Caco-2 (cell line): ENCODE measurements at regions not wholly inside any gene's neighbourhood (a gene's known extent, or its start where the extent isn't known, plus 50 kb on each side); places are given as distances from the start of the nearest gene placed in this dataset.

ENCODE experiments used
- BruUV-seq: library from RNA; stranded (reverse); fragments of 400-500 nt; replicated peaks from 2 replicates; lab custom pipeline; 2021; lab: Mats Ljungman, UMichigan
- CTCF ChIA-PET: fragments of 300-600 bp; sonication (Branson Sonifier 250); formaldehyde crosslinking; loops from one replicate; lab custom pipeline; 2022; ENCODE audit warnings: antibody characterized with exemption; lab: Charles Lee
- POLR2A ChIA-PET: fragments of 300-600 bp; sonication (Branson Sonifier 250); formaldehyde crosslinking; loops from one replicate; lab custom pipeline; 2022; ENCODE audit warnings: antibody characterized with exemption; lab: Charles Lee
- DNase-seq, 2 experiments: peaks; one replicate each; pipeline versions ENCODE4 v3.0.0 to v3.0.0-alpha.2; 2020 to 2022
- H3K27me3 ChIP-seq: replicated peaks from 2 replicates; pipeline ENCODE4 v1.6.0; 2011; ENCODE audit warnings: low read length; ENCODE audit not compliant: control insufficient read depth, insufficient read depth
- H3K36me3 ChIP-seq: 2 replicates; pipeline ENCODE4 v1.5.1; 2011; ENCODE audit warnings: low read length; ENCODE audit not compliant: control insufficient read depth, insufficient read depth
- H3K4me1 ChIP-seq: fragments of 250-450 bp; sonication (Bioruptor Pico); 2 replicates; pipeline ENCODE4 v1.5.1; 2020; ENCODE audit warnings: mild to moderate bottlenecking
- H3K4me3 ChIP-seq: 2 replicates; pipeline ENCODE4 v1.5.1; 2011; ENCODE audit warnings: low read depth, mild to moderate bottlenecking, control low read depth, low read length
- H3K9me3 ChIP-seq: fragments of 250-450 bp; sonication (Bioruptor Pico); 2 replicates; pipeline ENCODE4 v1.5.1; 2020; ENCODE audit warnings: mild to moderate bottlenecking, moderate library complexity
- H3K27ac Mint-ChIP-seq: one replicate; pipeline ENCODE4 v1.8.0; 2022; ENCODE audit warnings: mixed read lengths; ENCODE audit not compliant: unreplicated experiment
- H3K27me3 Mint-ChIP-seq: one replicate; pipeline ENCODE4 v1.8.0; 2022; ENCODE audit warnings: mixed read lengths; ENCODE audit not compliant: insufficient read depth, unreplicated experiment
- H3K36me3 Mint-ChIP-seq: one replicate; pipeline ENCODE4 v1.8.0; 2022; ENCODE audit warnings: mild to moderate bottlenecking, mixed read lengths; ENCODE audit not compliant: insufficient read depth, unreplicated experiment
- H3K4me1 Mint-ChIP-seq: one replicate; pipeline ENCODE4 v1.8.0; 2022; ENCODE audit warnings: low read depth, mixed read lengths; ENCODE audit not compliant: unreplicated experiment
- H3K4me3 Mint-ChIP-seq: one replicate; pipeline ENCODE4 v1.8.0; 2022; ENCODE audit warnings: mild to moderate bottlenecking, moderate library complexity, mixed read lengths; ENCODE audit not compliant: unreplicated experiment
- H3K9me3 Mint-ChIP-seq: one replicate; pipeline ENCODE4 v1.8.0; 2022; ENCODE audit warnings: mixed read lengths; ENCODE audit not compliant: unreplicated experiment
- intact Hi-C: fragments of 100-400 bp; cut with micrococcal nuclease; formaldehyde crosslinking; loops from one replicate; pipeline ENCODE4 v1.10.0; 2022; ENCODE audit not compliant: unreplicated experiment
- TF ChIP-seq, protein P1 (sequence below), 2 experiments: fragments of 200-600 bp in 1 of 2; IDR thresholded peaks; 1 replicate in 1 of 2; 2 replicates in 1 of 2; pipeline versions ENCODE4 v1.5.1 to v1.8.0; 2011 to 2022; ENCODE audit warnings: antibody characterized with exemption in 1 of 2, control low read depth in 1 of 2, inconsistent platforms in 1 of 2, low read depth in 1 of 2, low read length in 1 of 2, mild to moderate bottlenecking in 1 of 2, moderate library complexity in 1 of 2; ENCODE audit not compliant: insufficient read depth in 1 of 2, severe bottlenecking in 1 of 2, unreplicated experiment in 1 of 2

DNA sequence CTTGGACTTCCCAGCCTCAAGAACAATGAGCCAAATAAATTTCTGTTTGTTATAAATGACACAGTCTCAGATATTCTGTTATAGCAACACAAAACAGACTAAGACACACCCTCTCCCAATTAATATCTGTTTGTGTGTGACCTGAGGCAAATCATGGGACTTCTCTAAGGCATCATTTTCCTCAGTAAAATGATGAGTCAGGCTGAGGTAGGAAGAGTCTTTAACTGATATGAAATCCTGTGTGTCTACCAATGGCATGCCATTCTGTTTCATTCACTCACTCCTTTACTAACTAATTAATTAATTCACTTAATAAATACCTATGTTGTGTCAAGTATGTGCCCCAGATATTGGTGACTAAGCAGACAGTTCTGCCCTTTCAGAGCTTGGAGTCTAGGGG lies 258.4 kb upstream of the CRY1 start:
- Histone ChIP-seq H3K36me3 (no peaks in the 10 kb centered on the region), H3K9me3 (no peaks in the 10 kb centered on the region), H3K4me1 (no peaks in the 10 kb centered on the region), H3K27me3 (no peaks in the 10 kb centered on the region), H3K4me3 (no peak overlapping the region)
- DNase-seq: no peak
- no peaks in the 10 kb centered on the region for H3K27me3 Mint-ChIP-seq
- peaks cover 19% of the 10 kb centered on the region for H3K9me3 Mint-ChIP-seq
- CTCF ChIA-PET: no interaction called here
- no TSS peak for BruUV-seq
- intact Hi-C loops: no loop called here
- H3K27ac Mint-ChIP-seq: no peak overlapping the region
- TF ChIP-seq, protein P1, sequence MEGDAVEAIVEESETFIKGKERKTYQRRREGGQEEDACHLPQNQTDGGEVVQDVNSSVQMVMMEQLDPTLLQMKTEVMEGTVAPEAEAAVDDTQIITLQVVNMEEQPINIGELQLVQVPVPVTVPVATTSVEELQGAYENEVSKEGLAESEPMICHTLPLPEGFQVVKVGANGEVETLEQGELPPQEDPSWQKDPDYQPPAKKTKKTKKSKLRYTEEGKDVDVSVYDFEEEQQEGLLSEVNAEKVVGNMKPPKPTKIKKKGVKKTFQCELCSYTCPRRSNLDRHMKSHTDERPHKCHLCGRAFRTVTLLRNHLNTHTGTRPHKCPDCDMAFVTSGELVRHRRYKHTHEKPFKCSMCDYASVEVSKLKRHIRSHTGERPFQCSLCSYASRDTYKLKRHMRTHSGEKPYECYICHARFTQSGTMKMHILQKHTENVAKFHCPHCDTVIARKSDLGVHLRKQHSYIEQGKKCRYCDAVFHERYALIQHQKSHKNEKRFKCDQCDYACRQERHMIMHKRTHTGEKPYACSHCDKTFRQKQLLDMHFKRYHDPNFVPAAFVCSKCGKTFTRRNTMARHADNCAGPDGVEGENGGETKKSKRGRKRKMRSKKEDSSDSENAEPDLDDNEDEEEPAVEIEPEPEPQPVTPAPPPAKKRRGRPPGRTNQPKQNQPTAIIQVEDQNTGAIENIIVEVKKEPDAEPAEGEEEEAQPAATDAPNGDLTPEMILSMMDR (IDR thresholded peaks at IDR 0.05; ENCODE audit: insufficient read depth in 1 of 2, low read depth in 1 of 2, low read length in 1 of 2, severe bottlenecking in 1 of 2, unreplicated experiment in 1 of 2): no peak
- H3K4me3 Mint-ChIP-seq: no peak overlapping the region
- H3K36me3 Mint-ChIP-seq: no peaks in the 10 kb centered on the region
- POLR2A ChIA-PET: no interaction called here
- no peaks in the 10 kb centered on the region for H3K4me1 Mint-ChIP-seq

- no peak overlapping the region for H3K4me3 Mint-ChIP-seq
- ChIA-PET CTCF (no interaction called here), POLR2A (no interaction called here)
- no peak overlapping the region for H3K4me3 ChIP-seq
- TF ChIP-seq, protein P1 (IDR thresholded peaks at IDR 0.05; ENCODE audit: insufficient read depth in 1 of 2, low read depth in 1 of 2, low read length in 1 of 2, severe bottlenecking in 1 of 2, unreplicated experiment in 1 of 2): no peak
- no peak overlapping the region for H3K27ac Mint-ChIP-seq
- peaks cover 16% of the 10 kb centered on the region for H3K9me3 Mint-ChIP-seq
- H3K4me1 ChIP-seq: no peaks in the 10 kb centered on the region
- no peaks in the 10 kb centered on the region for H3K4me1 Mint-ChIP-seq
- H3K27me3 Mint-ChIP-seq: no peaks in the 10 kb centered on the region
- no peaks in the 10 kb centered on the region for H3K9me3 ChIP-seq
- intact Hi-C loops: no loop called here
- H3K36me3 ChIP-seq: no peaks in the 10 kb centered on the region
- DNase-seq: no peak
- no TSS peak for BruUV-seq
- no peaks in the 10 kb centered on the region for H3K36me3 Mint-ChIP-seq
- no peaks in the 10 kb centered on the region for H3K27me3 ChIP-seq
Observed at GRCh38 chr12:107352347-107353081, 259.2 kb upstream of the CRY1 start.

- no peak for DNase-seq
- Histone ChIP-seq H3K4me1 (no peaks in the 10 kb centered on the region), H3K4me3 (no peak overlapping the region), H3K27me3 (no peaks in the 10 kb centered on the region), H3K36me3 (no peaks in the 10 kb centered on the region), H3K9me3 (no peaks in the 10 kb centered on the region)
- POLR2A ChIA-PET: no interaction called here
- intact Hi-C loops: no loop called here
- no TSS peak for BruUV-seq
- no peaks in the 10 kb centered on the region for H3K27me3 Mint-ChIP-seq
- H3K27ac Mint-ChIP-seq: no peak overlapping the region
- no peak overlapping the region for H3K4me3 Mint-ChIP-seq
- TF ChIP-seq, protein P1 (IDR thresholded peaks at IDR 0.05; ENCODE audit: insufficient read depth in 1 of 2, low read depth in 1 of 2, low read length in 1 of 2, severe bottlenecking in 1 of 2, unreplicated experiment in 1 of 2): no peak
- H3K4me1 Mint-ChIP-seq: no peaks in the 10 kb centered on the region
- CTCF ChIA-PET: no interaction called here
- H3K9me3 Mint-ChIP-seq: peaks cover 10% of the 10 kb centered on the region
- no peaks in the 10 kb centered on the region for H3K36me3 Mint-ChIP-seq
Observed at GRCh38 chr12:107353312-107353711, 260.0 kb upstream of the CRY1 start.
